ENCODE measurements at regions not wholly inside any gene's neighbourhood (a gene's known extent, or its start where the extent isn't known, plus 50 kb on each side); places are given as distances from the start of the nearest gene placed in this dataset.

DNA sequence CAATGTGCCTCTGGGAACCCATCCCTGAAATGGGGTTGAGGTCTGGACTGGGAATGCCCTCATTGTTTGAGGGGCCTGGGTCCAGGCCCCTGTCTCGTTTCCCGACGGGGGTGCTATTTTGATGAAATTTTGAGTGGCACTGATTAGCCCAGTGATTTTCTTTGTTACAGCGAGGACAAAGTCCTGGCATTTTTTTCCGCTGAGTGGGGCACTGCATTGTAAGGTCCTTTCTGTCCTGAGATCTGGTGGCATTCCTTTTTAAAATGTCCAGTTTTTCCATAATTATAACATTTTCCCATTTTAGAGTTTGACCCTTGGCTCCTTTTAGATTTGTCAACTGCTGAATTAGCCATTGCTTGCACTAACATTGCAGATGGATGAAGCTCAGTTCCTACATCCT lies 69.7 kb upstream of the INCENP start:
- TF ChIP-seq, protein P1, sequence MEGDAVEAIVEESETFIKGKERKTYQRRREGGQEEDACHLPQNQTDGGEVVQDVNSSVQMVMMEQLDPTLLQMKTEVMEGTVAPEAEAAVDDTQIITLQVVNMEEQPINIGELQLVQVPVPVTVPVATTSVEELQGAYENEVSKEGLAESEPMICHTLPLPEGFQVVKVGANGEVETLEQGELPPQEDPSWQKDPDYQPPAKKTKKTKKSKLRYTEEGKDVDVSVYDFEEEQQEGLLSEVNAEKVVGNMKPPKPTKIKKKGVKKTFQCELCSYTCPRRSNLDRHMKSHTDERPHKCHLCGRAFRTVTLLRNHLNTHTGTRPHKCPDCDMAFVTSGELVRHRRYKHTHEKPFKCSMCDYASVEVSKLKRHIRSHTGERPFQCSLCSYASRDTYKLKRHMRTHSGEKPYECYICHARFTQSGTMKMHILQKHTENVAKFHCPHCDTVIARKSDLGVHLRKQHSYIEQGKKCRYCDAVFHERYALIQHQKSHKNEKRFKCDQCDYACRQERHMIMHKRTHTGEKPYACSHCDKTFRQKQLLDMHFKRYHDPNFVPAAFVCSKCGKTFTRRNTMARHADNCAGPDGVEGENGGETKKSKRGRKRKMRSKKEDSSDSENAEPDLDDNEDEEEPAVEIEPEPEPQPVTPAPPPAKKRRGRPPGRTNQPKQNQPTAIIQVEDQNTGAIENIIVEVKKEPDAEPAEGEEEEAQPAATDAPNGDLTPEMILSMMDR (IDR thresholded peaks at IDR 0.05; ENCODE audit: borderline replicate concordance, control extremely low read depth, extremely low read depth, insufficient read depth, missing control alignments): no peak
- in situ Hi-C loops (cut with MboI; ENCODE audit: low sequenced_read_pairs, unreplicated experiment): no loop called here
- no peak for DNase-seq (ENCODE audit: low spot score)

DNA sequence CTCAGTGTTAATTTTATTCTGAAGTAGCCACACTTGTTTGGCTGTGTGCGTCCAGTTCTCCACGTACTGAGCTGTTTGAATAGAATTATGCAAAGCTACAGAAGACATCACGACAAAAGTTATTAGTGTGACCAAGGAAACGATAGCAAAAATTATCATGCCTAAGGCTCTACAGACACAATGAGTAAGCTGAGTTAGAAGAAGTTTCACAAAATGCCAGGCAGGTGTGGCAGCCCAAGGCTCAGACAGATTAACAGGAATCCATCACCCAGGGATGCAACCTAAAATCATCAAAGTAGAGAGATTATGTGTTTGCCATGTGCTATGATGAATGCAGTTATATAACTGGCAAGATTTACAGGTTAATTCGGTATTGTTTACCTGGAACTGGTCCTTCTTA lies 73.1 kb upstream of the INCENP start:
- no peak for DNase-seq (ENCODE audit: low spot score)
- in situ Hi-C loops (cut with MboI; ENCODE audit: low sequenced_read_pairs, unreplicated experiment): no loop called here
- TF ChIP-seq, protein P1 (IDR thresholded peaks at IDR 0.05; ENCODE audit: borderline replicate concordance, control extremely low read depth, extremely low read depth, insufficient read depth, missing control alignments): no peak

DNA sequence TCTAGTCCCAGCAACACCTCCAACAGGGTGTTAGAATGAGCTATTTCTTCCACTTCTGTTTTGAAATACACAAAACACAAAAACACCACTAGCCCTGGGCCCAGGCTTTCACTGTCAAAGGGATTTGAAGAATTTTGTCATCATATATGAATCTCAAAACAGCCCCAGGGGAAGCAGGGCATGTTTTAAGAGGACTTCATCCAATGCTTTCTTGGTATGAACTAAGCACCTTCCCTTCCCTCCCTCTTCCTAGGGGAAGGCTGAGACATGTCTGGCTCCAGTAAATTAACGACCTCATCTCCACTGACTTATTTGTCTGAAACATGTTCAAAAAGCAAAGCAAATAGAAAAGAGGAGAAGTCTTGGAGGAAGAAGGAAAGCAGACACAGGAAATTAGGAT lies 75.7 kb upstream of the INCENP start:
- TF ChIP-seq, protein P1 (IDR thresholded peaks at IDR 0.05; ENCODE audit: borderline replicate concordance, control extremely low read depth, extremely low read depth, insufficient read depth, missing control alignments): no peak
- in situ Hi-C loops (cut with MboI; ENCODE audit: low sequenced_read_pairs, unreplicated experiment): no loop called here
- DNase-seq (ENCODE audit: low spot score): no peak

DNA sequence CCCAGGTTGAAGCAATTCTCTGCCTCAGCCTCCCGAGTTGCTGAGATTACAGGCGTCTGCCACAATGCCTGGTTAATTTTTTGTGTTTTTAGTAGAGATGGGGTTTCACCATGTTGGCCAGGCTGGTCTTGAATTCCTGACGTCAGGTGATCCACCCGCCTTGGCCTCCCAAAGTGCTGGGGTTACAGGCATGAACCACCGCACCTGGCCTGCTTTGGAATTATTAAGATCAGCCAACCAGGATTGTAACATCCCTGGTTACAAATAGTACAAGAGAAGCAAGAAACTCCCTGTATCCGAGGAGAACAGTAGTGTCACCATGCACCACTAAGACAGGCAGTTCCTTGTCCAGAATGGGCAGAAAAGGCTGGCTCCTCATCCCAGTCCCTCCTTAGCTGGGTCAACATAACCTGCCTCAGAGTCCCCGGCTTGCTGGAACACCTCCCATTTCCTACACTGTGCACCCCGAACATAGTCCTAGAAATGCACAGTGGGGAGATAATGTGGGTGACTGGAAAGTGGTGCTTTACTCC lies 77.2 kb upstream of the INCENP start:
- in situ Hi-C loops (cut with MboI; ENCODE audit: low sequenced_read_pairs, unreplicated experiment): no loop called here
- TF ChIP-seq, protein P1 (IDR thresholded peaks at IDR 0.05; ENCODE audit: borderline replicate concordance, control extremely low read depth, extremely low read depth, insufficient read depth, missing control alignments): no peak
- no peak for DNase-seq (ENCODE audit: low spot score)

DNA sequence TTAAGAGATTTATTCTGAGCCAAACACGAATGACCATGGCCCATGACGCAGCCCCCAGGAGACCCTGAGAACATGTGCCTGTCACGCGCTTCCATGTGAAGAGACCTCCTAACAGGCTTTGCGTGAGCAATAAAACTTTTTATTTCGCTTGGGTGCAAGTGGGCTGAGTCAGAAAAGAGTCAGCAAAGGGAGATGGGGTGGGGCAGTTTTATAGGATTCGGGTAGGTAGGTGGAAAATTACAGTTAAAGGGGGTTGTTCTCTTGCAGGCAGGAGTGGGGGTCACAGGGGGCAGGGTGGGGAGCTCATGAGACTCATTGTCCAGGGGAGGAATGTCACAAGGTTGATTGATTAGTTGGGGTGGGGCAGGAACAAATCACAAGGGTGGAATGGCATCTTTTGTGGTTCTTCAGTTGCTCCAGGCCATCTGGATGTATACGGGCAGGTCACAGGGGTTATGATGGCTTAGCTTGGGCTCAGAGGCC lies 77.2 kb upstream of the FTH1 start:
- TF ChIP-seq, protein P1 (IDR thresholded peaks at IDR 0.05; ENCODE audit: borderline replicate concordance, control extremely low read depth, extremely low read depth, insufficient read depth, missing control alignments): no peak
- in situ Hi-C loops (cut with MboI; ENCODE audit: low sequenced_read_pairs, unreplicated experiment): no loop called here
- no peak for DNase-seq (ENCODE audit: low spot score)

DNA sequence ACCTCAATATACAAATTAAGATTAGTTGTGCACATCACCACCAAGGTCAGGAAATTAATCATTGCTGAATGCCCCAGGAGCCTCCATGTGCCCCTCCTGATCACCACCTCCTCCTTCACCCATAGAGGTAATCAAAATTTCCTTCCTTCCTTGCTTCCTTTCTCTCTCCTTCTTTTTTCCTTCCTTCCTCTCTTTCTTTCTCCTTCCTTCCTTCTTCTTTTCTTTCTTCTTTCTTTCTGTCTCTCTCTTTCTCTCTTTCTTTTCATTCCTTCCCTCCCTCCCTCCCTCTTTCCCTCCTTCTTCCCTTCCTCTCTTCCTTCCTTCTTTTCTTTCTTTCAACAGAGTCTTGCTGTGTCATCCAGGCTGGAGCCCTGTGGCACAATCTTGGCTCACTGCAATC lies 67.9 kb upstream of the FTH1 start:
- TF ChIP-seq, protein P1 (IDR thresholded peaks at IDR 0.05; ENCODE audit: borderline replicate concordance, control extremely low read depth, extremely low read depth, insufficient read depth, missing control alignments): no peak
- in situ Hi-C loops (cut with MboI; ENCODE audit: low sequenced_read_pairs, unreplicated experiment): no loop called here
- no peak for DNase-seq (ENCODE audit: low spot score)

DNA sequence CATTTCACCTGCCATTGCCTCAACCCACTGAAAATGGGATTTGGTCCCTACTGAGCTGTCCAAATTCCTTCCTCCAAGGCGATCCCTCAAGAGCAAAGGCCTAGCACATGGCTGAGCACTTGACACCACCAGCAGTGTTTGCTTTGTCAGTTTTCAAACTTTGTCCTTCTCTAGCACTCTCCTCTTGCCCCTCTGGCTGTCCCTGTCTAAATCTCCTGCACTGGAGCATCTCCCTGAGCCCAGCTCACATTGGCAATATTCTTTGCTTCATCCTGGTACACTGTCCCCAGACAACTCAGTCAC lies 66.6 kb upstream of the FTH1 start:
- in situ Hi-C loops (cut with MboI; ENCODE audit: low sequenced_read_pairs, unreplicated experiment): no loop called here
- TF ChIP-seq, protein P1 (IDR thresholded peaks at IDR 0.05; ENCODE audit: borderline replicate concordance, control extremely low read depth, extremely low read depth, insufficient read depth, missing control alignments): no peak
- no peak for DNase-seq (ENCODE audit: low spot score)

Data from GM13976 (cell line).